HL-60 (cell line): ENCODE measurements at regions not wholly inside any gene's neighbourhood (a gene's known extent, or its start where the extent isn't known, plus 50 kb on each side); places are given as distances from the start of the nearest gene placed in this dataset.

Source experiments
- DNase-seq, 2 experiments: peaks; one replicate each; pipeline ENCODE4 v3.0.0-alpha.2; 2010 to 2020; ENCODE audit warnings: low read depth in 1 of 2, low spot score in 1 of 2
- H3K27ac ChIP-seq: fragments of 250-450 bp; sonication (Bioruptor Pico); replicated peaks from 2 replicates; pipeline ENCODE4 v1.5.1; 2020; ENCODE audit warnings: mild to moderate bottlenecking, moderate library complexity
- H3K27me3 ChIP-seq: fragments of 250-450 bp; sonication (Bioruptor Pico); 2 replicates; pipeline ENCODE4 v1.5.1; 2021; ENCODE audit warnings: mild to moderate bottlenecking, moderate library complexity; ENCODE audit not compliant: insufficient read depth, poor library complexity, severe bottlenecking
- H3K4me3 ChIP-seq: replicated peaks from 2 replicates; pipeline ENCODE4 v1.5.1; 2011; ENCODE audit warnings: mild to moderate bottlenecking, control low read depth, low read length; ENCODE audit not compliant: insufficient read depth
- GABPA ChIP-seq: IDR thresholded peaks from 2 replicates; pipeline ENCODE4 v1.6.1; 2012; ENCODE audit warnings: low read depth
- POLR2AphosphoS5 ChIP-seq: IDR thresholded peaks from 2 replicates; pipeline ENCODE4 v1.6.1; 2012; ENCODE audit warnings: low read depth
- SPI1 ChIP-seq: IDR thresholded peaks from 2 replicates; pipeline ENCODE4 v1.6.1; 2012; ENCODE audit warnings: low read depth, mild to moderate bottlenecking, borderline replicate concordance
- TF ChIP-seq, protein P1 (sequence below): IDR thresholded peaks from 2 replicates; pipeline ENCODE4 v1.6.1; 2012; ENCODE audit warnings: low read depth; ENCODE audit not compliant: insufficient replicate concordance
- TF ChIP-seq, protein P2 (sequence below): IDR thresholded peaks from one replicate; pipeline ENCODE4 v1.5.1; 2011; ENCODE audit warnings: low read length, control low read depth, inconsistent platforms; ENCODE audit not compliant: insufficient read depth

DNA sequence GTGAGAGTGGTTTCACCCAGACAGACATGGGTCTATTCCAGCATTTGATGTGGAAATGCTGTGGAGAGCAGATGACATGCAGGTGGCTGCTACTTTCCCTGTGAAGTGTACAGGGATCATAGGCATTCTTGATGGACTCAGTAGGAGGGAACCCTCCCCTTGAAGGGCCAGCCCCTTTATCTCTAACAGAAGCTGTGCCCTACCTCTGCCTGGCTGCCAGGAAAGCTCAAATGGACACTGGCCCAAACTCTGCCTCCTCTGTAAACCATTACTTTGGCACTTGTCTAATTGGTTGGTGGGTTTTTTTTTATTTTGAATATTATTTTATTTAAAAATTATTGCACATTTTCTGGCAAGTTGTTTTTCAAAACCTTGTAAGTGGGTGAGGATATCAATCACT, 106.7 kb upstream of the GGTLC1 start:
- TF ChIP-seq GABPA: no peak
- no peak for TF ChIP-seq POLR2AphosphoS5
- TF ChIP-seq SPI1: no peak
- TF ChIP-seq, protein P1, sequence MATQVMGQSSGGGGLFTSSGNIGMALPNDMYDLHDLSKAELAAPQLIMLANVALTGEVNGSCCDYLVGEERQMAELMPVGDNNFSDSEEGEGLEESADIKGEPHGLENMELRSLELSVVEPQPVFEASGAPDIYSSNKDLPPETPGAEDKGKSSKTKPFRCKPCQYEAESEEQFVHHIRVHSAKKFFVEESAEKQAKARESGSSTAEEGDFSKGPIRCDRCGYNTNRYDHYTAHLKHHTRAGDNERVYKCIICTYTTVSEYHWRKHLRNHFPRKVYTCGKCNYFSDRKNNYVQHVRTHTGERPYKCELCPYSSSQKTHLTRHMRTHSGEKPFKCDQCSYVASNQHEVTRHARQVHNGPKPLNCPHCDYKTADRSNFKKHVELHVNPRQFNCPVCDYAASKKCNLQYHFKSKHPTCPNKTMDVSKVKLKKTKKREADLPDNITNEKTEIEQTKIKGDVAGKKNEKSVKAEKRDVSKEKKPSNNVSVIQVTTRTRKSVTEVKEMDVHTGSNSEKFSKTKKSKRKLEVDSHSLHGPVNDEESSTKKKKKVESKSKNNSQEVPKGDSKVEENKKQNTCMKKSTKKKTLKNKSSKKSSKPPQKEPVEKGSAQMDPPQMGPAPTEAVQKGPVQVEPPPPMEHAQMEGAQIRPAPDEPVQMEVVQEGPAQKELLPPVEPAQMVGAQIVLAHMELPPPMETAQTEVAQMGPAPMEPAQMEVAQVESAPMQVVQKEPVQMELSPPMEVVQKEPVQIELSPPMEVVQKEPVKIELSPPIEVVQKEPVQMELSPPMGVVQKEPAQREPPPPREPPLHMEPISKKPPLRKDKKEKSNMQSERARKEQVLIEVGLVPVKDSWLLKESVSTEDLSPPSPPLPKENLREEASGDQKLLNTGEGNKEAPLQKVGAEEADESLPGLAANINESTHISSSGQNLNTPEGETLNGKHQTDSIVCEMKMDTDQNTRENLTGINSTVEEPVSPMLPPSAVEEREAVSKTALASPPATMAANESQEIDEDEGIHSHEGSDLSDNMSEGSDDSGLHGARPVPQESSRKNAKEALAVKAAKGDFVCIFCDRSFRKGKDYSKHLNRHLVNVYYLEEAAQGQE: no peak
- Histone ChIP-seq H3K27ac (no peak overlapping the region), H3K27me3 (no peaks in the 10 kb centered on the region), H3K4me3 (no peak overlapping the region)
- DNase-seq: no peak

GRCh38 chr20:24089576-24089975, 101.0 kb upstream of the GGTLC1 start:
- TF ChIP-seq, protein P2, sequence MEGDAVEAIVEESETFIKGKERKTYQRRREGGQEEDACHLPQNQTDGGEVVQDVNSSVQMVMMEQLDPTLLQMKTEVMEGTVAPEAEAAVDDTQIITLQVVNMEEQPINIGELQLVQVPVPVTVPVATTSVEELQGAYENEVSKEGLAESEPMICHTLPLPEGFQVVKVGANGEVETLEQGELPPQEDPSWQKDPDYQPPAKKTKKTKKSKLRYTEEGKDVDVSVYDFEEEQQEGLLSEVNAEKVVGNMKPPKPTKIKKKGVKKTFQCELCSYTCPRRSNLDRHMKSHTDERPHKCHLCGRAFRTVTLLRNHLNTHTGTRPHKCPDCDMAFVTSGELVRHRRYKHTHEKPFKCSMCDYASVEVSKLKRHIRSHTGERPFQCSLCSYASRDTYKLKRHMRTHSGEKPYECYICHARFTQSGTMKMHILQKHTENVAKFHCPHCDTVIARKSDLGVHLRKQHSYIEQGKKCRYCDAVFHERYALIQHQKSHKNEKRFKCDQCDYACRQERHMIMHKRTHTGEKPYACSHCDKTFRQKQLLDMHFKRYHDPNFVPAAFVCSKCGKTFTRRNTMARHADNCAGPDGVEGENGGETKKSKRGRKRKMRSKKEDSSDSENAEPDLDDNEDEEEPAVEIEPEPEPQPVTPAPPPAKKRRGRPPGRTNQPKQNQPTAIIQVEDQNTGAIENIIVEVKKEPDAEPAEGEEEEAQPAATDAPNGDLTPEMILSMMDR: no peak
- TF ChIP-seq GABPA (no peak), POLR2AphosphoS5 (no peak), SPI1 (no peak)
- TF ChIP-seq, protein P1: no peak
- H3K27ac ChIP-seq: no peak overlapping the region

DNA sequence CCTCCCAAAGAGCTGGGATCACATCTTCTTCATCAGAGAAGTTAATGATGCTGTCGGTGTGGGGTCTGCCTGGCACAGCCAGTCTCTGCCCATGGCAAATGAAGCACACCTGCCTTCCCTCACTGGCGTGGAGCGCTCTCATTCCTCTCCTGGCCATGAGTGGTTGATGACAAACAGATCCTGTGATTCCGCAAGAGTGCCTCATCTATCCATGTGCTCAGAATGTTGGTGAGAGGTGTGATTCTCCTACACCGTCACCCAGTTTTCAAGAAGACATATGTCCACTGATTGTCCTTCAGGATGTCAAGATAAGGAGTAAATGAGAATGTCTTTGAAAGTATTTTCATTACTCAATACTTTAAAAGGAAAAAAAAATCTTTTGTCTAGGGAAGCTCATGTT, 97.5 kb upstream of the GGTLC1 start:
- Histone ChIP-seq H3K27ac (no peak overlapping the region), H3K4me3 (no peak overlapping the region), H3K27me3 (no peaks in the 10 kb centered on the region)
- TF ChIP-seq SPI1 (no peak), GABPA (no peak), POLR2AphosphoS5 (no peak)
- TF ChIP-seq, protein P1: no peak
- TF ChIP-seq, protein P2: no peak
- no peak for DNase-seq

More at GRCh38 chr20:24089576-24089975, 101.0 kb upstream of the GGTLC1 start:
- Histone ChIP-seq H3K4me3 (no peak overlapping the region), H3K27me3 (no peaks in the 10 kb centered on the region)
- no peak for DNase-seq
